AG04450 (cell line): ENCODE measurements at regions not wholly inside any gene's neighbourhood (a gene's known extent, or its start where the extent isn't known, plus 50 kb on each side); places are given as distances from the start of the nearest gene placed in this dataset.

Experiments
- CTCF ChIA-PET: fragments of 300-600, 350-600 bp; formaldehyde crosslinking; extraction: SDS; loops from one replicate; lab custom pipeline; 2022; ENCODE audit warnings: antibody characterized with exemption, inconsistent platforms; lab: Charles Lee
- POLR2A ChIA-PET: fragments of 350-600 bp; formaldehyde crosslinking; extraction: SDS; loops from one replicate; lab custom pipeline; 2021; ENCODE audit warnings: antibody characterized with exemption, inconsistent platforms; lab: Yijun Ruan, JAX
- DNase-seq: peaks from one replicate; pipeline ENCODE4 v3.0.0-alpha.2; 2011; ENCODE audit warnings: low read depth, low spot score
- H3K27ac ChIP-seq: one replicate; pipeline ENCODE4 v1.5.1; 2012; ENCODE audit warnings: low read depth, low read length, control low read depth
- H3K27me3 ChIP-seq: one replicate; pipeline ENCODE4 v1.6.0; 2012; ENCODE audit warnings: low read length; ENCODE audit not compliant: control insufficient read depth, insufficient read depth
- H3K4me3 ChIP-seq: 2 replicates; pipeline ENCODE4 v1.5.1; 2011; ENCODE audit warnings: mild to moderate bottlenecking, low read depth, low read length, control low read depth
- H3K9me3 ChIP-seq: 2 replicates; pipeline ENCODE4 v1.5.1; 2012; ENCODE audit warnings: low read length; ENCODE audit not compliant: control insufficient read depth, insufficient read depth
- CTCF ChIP-seq: IDR thresholded peaks from 2 replicates; pipeline ENCODE4 v1.5.1; 2011; ENCODE audit warnings: low read depth, low read length, control low read depth, inconsistent platforms

- POLR2A ChIA-PET = no interaction called here
- TF ChIP-seq CTCF = no peak
- H3K27me3 ChIP-seq = no peaks in the 10 kb centered on the region
- CTCF ChIA-PET = interaction anchor here (1.0 kb wide), 1 partner anchor 49 kb away, joined by 4 read pairs; no protein-coding TSS in a partner anchor
- no peak for DNase-seq
- H3K9me3 ChIP-seq = no peaks in the 10 kb centered on the region
- no peak overlapping the region for H3K4me3 ChIP-seq
- no peak overlapping the region for H3K27ac ChIP-seq
These were observed 208.7 kb downstream of the MRPL39 start for GRCh38 chr21:25398630-25399029.

GRCh38 chr21:25396135-25396711 is 211.1 kb downstream of the MRPL39 start:
- no peaks in the 10 kb centered on the region for H3K9me3 ChIP-seq
- no peak for DNase-seq
- ChIA-PET CTCF (interaction anchor here (0.6 to 2.2 kb wide), 2 partner anchors 10 to 409 kb away, joined by 3 to 10 read pairs; no protein-coding TSS in a partner anchor), POLR2A (no interaction called here)
- no peak for TF ChIP-seq CTCF
- H3K4me3 ChIP-seq = no peak overlapping the region
- no peaks in the 10 kb centered on the region for H3K27me3 ChIP-seq
- no peak overlapping the region for H3K27ac ChIP-seq

- ChIA-PET POLR2A (no interaction called here), CTCF (interaction anchor here (1.2 to 1.9 kb wide), 2 partner anchors 41 to 108 kb away, joined by 4 to 9 read pairs; no protein-coding TSS in a partner anchor)
- Histone ChIP-seq H3K27ac (no peak overlapping the region), H3K4me3 (no peak overlapping the region), H3K9me3 (no peaks in the 10 kb centered on the region), H3K27me3 (no peaks in the 10 kb centered on the region)
- no peak for DNase-seq
- no peak for TF ChIP-seq CTCF
These were observed 215.5 kb downstream of the MRPL39 start for GRCh38 chr21:25391777-25392176.

- Histone ChIP-seq H3K27me3 (no peaks in the 10 kb centered on the region), H3K9me3 (no peaks in the 10 kb centered on the region), H3K27ac (no peak overlapping the region), H3K4me3 (no peak overlapping the region)
- no peak for TF ChIP-seq CTCF
- ChIA-PET CTCF (interaction anchor here (1.9 kb wide), 1 partner anchor 107 kb away, joined by 9 read pairs; no protein-coding TSS in a partner anchor), POLR2A (no interaction called here)
- no peak for DNase-seq
These were observed 216.6 kb downstream of the MRPL39 start for GRCh38 chr21:25390701-25391100.

GRCh38 chr21:25387665-25388064 is 219.6 kb downstream of the MRPL39 start:
- H3K4me3 ChIP-seq = no peak overlapping the region
- no peak for DNase-seq
- ChIA-PET CTCF (interaction anchor here (0.5 to 5.0 kb wide), 5 partner anchors 12 to 507 kb away, joined by 3 to 126 read pairs (median 4); no protein-coding TSS in a partner anchor), POLR2A (no interaction called here)
- no peaks in the 10 kb centered on the region for H3K27me3 ChIP-seq
- no peak overlapping the region for H3K27ac ChIP-seq
- no peaks in the 10 kb centered on the region for H3K9me3 ChIP-seq
- no peak for TF ChIP-seq CTCF
